ENCODE measurements at regions not wholly inside any gene's neighbourhood (a gene's known extent, or its start where the extent isn't known, plus 50 kb on each side); places are given as distances from the start of the nearest gene placed in this dataset.
A peak's percentile ranks its signal among the peaks of the same experiment; 100 is the strongest.
"Not testable (repeated sequence)": the region's sequence is repeated elsewhere in the genome, so short reads cannot be mapped to it uniquely, and the experiment has no call there.

DNA sequence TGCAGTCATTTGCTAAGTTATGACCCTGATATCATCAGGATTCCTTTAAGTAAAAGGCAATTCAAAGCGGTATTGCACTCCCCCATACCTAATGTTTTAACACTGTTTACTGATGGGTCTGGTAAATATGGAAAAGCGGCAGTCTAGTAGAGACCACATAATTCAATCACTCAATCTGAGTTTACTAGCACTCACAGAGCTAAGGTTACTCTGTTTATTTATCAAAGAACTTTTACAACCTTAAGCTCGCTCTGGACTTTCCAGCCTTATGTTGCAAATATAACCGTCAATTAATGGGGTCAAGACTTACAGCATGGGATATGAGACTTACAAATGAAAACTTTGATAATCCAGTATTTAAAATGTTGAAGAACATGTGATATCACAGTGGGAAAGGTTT, 124.5 kb upstream of the ZCCHC13 start:
- no peak for DNase-seq

GRCh38 chrX:74179071-74179470, 124.9 kb upstream of the ZCCHC13 start:
- no peak for DNase-seq

GRCh38 chrX:74178536-74178935, 125.4 kb upstream of the ZCCHC13 start:
- no peak for DNase-seq

- DNase-seq, result no peak
Observed at GRCh38 chrX:74171465-74171864, 132.5 kb upstream of the ZCCHC13 start.

DNA sequence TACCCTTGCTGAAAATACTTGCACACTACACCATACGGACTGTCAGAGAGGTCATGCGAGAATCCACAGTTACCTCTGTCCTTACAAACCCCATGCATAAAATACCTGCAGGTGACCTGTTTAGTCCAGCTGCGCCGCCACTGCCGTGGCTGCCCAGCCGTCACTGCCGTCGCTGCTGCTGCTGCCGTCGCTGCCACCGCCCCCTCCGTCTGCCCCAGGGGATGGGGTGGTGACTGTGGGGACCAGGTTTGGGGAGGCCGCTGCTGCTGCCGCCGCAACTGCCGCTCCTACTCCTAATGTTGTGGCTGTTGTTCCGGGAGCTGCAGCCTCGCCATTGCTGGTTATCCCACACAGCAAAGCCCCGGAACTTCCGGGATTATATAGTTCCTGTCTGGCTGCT, 141.8 kb upstream of the ZCCHC13 start:
- DNase-seq, result no peak

DNA sequence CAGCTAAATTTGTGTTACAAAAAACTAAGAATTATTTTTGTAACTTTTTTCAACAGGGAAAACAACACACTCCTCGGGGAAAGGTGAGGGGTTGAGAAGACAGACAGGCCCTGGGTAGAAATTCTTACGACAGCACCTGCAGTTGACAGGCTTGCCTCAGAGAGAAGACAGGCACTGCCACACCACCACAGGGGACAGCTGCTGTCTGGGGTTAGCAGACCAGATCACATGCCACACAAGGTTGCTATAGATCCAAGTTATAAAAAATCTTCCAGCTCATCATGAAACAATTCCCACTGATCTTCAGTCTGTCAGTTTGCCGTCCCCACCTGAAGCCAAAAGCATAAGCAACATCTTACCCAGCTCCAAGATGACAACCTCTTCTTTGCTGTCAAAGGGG, 143.2 kb upstream of the ZCCHC13 start:
- DNase-seq, result no peak

GRCh38 chrX:74160358-74160757, 143.6 kb upstream of the ZCCHC13 start:
- no peak for DNase-seq

- no peak for DNase-seq
Observed at GRCh38 chrX:74147439-74147838, 156.5 kb upstream of the ZCCHC13 start.

DNA sequence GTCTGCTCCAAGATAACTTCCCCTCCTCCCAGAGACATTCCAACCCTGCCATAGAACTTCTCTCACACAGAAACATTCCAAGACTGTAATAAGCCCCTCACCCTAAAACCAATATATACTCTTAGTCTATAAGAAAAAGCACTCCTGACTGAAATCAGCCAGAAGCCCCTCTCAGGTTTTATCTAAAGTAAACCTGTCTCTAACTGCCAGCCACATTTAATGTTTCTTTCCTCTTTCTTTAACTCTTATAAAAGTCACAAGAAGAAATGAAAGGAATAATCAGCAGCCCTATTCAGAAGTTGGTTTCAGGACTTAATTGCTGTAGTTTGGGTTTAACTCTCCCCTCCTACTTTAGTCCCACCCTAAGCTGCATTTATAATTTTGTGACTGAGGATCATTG, 165.0 kb upstream of the ZCCHC13 start:
- no peak for DNase-seq

- DNase-seq, result peak; percentile 1 to 29
Observed at GRCh38 chrX:74133156-74133796, 170.7 kb upstream of the ZCCHC13 start.

- DNase-seq, result no peak
Observed at GRCh38 chrX:74132280-74132679, 171.7 kb upstream of the ZCCHC13 start.

DNA sequence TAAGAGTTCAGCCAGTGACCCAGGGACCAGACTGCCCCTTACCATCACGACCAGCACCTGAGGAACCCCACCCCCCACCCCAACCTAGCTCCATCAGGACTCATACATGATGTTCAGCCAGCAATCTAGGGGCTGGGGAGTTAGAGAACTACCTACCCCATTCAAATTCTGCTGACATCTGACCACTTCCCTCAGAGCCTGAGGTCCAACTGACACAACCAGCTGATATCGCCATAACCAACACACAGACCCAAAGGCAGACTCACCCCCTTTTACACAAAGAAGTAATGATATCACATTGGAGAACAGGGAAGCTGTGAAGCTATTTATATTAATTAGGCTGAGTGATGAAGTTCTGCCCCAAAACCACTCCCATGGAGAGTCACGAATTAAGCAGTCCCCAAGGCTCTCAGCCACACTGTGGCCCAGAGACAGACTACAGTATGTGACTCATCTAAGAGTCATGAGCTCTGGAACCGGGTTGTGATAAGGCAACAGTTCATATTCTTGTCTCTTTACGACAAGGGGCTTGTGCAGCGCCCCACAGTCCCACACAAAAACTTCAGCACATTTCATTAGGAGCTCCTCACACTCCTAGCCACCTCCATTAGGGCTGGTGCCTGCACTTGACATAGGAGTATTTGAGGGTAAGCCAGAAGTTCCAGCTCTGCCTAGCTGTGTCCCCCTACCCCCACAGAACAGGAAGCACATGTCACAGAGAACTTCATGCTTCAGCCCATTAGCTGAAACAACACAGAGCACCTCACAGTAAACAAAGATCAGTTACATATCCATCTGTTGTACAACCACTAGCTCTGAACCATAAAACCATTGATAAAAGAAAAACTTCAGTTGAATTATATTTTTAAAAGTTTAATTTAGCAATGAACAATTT, 184.7 kb upstream of the ZCCHC13 start:
- DNase-seq, result no peak

GRCh38 chrX:74117962-74118902, 185.7 kb upstream of the ZCCHC13 start:
- no peak for DNase-seq

DNA sequence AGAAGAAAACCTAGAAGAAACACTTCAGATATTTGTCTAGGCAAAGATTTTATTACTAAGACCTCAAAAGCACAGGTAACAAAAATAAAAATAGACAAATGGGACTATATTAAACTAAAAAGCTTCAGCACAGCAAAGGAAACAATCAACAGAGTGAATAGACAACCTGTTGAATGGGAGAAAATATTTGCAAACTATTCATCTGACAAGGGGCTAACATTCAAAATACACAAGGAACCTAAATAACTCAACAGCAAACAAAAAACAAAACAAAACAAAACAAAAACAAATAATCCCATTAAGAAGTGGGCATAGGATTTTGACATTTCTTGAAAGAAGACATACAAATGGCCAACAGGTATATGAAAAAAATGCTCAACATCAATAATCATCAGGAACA, 192.7 kb upstream of the ZCCHC13 start:
- no peak for DNase-seq

DNA sequence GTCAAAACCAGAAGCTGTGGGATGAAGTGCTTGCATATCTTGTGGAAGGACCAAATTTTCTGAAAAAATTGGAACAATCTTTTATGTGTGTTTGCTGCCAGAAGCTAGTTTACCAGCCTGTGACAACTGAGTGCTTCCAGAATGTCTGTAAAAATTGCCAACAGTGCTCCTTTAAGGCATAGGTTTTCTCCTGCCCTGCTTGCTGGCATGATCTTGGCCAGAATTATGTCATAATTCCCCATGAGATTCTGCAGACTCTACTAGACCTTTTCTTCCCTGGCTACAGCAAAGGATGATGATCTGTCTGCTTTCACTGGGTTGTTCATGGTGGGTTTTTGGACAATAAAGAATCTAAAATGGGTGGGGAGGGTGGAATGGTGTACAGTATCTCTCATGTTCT, 196.3 kb upstream of the ZCCHC13 start:
- DNase-seq, result no peak

DNA sequence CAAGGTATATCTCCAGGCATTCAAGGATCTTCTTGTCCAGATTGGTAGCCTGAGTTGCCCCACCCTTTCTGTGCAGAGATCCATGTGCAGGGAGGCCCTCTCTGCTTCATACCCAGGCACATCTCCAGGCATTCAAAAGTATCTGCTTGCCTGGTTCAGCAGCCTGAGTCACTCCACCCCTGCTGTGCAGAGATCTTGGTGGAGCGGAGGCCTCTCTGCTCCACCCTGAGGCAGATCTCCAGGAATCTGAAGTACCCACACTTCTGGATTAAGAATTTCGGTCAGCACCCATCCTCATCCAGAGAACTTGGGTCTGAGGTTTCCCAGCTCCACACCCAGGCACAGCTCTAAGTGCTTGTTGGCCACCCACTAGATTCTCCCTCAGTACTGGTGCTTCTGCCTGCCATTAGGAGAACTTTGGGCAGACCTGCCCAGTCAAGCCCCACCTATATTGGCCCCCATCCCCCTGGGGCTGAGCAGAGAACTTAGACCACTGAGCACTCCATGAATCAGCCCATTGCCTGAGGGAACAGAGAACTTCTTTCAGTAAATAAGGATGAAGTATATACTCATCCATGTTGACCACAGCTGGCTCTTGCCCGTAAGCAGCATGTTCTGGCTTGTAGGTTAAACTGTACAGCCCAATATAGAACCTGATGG, 199.5 kb upstream of the ZCCHC13 start:
- DNase-seq, result no peak

DNA sequence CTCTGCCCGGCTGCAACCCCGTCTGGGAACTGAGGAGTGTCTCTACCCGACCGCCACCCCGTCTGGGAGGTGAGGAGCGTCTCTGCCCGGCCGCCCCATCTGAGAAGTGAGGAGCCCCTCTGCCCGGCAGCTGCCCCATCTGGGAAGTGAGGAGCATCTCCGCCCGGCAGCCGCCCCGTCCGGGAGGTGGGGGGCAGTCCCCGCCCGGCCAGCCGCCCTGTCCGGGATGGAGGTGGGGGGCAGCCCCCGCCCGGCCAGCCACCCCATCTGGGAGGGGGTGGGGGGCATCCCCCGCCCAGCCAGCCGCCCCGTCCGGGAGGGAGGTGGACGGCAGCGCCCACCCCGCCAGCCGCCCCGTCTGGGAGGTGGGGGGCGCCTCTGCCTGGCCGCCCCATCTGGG, 205.6 kb upstream of the ZCCHC13 start:
- not testable (repeated sequence) for DNase-seq

DNA sequence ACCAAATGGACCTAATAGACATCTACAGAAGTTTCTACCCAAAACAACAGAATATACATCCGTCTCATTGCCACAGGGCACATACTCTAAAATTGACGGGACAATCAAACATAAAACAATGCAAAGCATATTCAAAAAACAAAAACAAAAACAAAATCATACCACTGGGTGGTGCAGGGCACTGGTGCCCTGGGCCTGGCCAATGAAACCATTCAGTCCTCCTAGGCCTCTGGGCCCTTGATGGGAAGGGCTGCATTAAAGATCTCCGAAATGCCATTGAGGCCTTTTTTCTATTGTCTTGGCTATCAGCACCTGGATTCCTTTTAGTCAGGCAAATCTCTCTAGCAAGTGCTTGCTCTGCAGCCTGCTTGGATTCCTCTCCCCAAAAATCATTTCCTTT, 213.9 kb upstream of the ZCCHC13 start:
- DNase-seq, result no peak

GRCh38 chrX:74085642-74086236, 218.2 kb upstream of the ZCCHC13 start:
- no peak for DNase-seq

GRCh38 chrX:74080165-74080564, 223.8 kb upstream of the ZCCHC13 start:
- no peak for DNase-seq

DNA sequence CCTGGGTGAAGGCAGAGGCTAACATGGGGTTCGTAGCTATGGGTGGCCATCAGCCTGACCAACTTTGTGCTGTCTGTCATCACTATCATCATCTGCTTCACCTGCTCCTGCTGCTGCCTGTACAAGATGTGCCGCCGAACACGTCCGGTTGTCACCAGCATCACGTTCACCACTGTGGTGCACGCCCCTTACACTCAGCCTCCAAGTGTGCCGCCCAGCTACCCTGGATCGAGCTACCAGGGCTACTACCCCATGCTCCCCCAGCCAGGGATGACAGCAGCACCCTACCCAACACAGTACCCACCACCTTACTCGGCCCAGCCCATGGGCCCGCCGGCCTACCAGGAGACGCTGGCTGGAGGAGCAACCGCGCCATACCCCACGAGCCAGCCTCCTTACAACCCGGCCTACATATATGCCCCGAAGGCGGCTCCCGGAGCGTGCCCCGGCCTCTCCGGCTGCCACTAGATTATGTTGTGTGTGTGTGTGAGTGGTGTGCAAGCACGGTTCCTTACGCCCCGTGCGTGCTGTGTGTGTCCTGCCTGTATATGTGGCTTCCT, 213.4 kb upstream of the XIST start:
- no peak for DNase-seq
